ENCODE measurements at regions not wholly inside any gene's neighbourhood (a gene's known extent, or its start where the extent isn't known, plus 50 kb on each side); places are given as distances from the start of the nearest gene placed in this dataset.

DNA sequence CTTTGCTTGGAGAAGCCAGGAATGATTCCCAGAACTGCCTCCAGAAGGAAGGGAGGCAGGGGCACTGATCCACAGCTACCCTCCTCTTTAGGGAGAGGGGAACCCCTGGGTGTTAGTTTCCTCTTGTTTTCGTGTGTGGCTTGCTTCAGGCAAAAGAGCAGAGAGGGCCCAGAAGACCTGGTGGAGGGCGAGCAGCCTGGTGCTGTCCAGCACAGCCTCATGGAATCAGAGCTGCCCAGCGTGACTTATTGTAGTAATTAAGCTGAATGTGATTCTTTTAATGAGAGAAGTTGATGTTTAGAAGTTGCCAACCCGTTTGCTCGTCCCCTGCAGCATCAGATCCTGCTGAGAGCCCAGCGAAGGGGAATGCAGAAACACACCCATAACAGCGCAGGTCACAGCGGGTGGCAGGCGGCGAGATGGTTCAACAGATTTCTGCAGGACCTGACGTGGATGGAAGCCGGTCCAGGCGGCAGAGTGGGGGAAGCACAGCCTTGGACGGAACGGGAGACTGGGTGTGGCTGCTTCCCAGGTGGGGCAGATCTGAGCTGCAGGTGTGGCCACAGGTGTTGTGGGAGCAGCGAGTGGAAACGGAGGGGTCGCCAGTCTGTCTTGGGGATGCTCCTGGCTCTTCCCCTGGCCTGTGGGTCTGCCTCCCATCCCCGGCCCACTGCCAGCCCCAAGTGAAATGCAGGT lies 53.7 kb upstream of the SHH start:
- ChIA-PET POLR2A (no interaction called here), CTCF (no interaction called here)
- intact Hi-C loops (cut with micrococcal nuclease; ENCODE audit: unreplicated experiment), result no loop called here
- Mint-ChIP-seq H3K4me1 (ENCODE audit: low read depth, unreplicated experiment) (peaks cover 26% of the 10 kb centered on the region), H3K9me3 (ENCODE audit: unreplicated experiment) (no peaks in the 10 kb centered on the region), H3K36me3 (ENCODE audit: insufficient read depth, unreplicated experiment) (no peaks in the 10 kb centered on the region), H3K4me3 (ENCODE audit: unreplicated experiment) (no peak overlapping the region), H3K27ac (ENCODE audit: unreplicated experiment) (peak overlapping the region; percentile 13), H3K27me3 (ENCODE audit: insufficient read depth, unreplicated experiment) (no peaks in the 10 kb centered on the region)
- Histone ChIP-seq H3K4me3 (ENCODE audit: low read depth, low read length) (no peak overlapping the region), H3K27me3 (replicated peaks; ENCODE audit: control insufficient read depth, insufficient read depth, low read length) (no peaks in the 10 kb centered on the region; the same call in 1 of the 2 replicates), H3K36me3 (ENCODE audit: control insufficient read depth, insufficient read depth, low read length) (no peaks in the 10 kb centered on the region), H3K4me1 (no peaks in the 10 kb centered on the region), H3K9me3 (no peaks in the 10 kb centered on the region)
- DNase-seq, result peak in 1 of 2 experiments; percentile 26
- TF ChIP-seq, protein P1, sequence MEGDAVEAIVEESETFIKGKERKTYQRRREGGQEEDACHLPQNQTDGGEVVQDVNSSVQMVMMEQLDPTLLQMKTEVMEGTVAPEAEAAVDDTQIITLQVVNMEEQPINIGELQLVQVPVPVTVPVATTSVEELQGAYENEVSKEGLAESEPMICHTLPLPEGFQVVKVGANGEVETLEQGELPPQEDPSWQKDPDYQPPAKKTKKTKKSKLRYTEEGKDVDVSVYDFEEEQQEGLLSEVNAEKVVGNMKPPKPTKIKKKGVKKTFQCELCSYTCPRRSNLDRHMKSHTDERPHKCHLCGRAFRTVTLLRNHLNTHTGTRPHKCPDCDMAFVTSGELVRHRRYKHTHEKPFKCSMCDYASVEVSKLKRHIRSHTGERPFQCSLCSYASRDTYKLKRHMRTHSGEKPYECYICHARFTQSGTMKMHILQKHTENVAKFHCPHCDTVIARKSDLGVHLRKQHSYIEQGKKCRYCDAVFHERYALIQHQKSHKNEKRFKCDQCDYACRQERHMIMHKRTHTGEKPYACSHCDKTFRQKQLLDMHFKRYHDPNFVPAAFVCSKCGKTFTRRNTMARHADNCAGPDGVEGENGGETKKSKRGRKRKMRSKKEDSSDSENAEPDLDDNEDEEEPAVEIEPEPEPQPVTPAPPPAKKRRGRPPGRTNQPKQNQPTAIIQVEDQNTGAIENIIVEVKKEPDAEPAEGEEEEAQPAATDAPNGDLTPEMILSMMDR (IDR thresholded peaks at IDR 0.05; ENCODE audit: insufficient read depth in 1 of 2, low read depth in 1 of 2, low read length in 1 of 2, severe bottlenecking in 1 of 2, unreplicated experiment in 1 of 2), result no peak
- BruUV-seq (replicated peaks), result no TSS peak

DNA sequence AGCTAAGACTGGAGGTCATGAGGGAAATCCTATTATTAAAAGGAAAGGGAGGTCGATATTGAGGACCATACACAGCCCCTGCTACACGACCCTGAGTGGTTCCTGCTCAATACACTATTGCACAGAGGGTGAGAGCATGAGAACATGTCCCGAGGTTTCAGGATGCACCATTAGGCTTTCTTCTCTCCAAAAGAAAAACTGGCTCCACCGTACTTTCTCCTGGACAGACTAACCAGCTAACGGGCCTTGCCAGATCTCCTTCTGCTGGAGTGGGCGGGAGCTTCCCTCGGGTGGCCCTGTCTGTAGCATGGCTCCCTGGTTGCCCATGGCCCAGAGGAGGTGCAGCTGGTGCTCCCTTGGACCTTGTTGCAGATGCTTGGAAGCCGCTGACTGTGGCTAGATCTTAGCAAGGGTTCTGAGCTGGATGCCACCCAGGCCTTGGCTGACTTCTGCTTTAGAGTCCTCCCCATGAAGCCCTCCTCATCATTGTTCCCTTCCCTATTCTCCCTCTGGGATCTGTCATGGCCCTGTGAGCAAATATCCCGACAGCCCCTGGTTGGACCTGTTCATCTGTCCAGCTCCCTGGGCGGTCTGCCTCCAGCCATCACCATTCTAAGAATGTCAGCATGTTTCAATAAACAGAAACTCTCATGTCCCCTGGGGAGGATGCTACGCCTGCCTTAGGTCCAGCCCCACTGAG lies 52.9 kb upstream of the SHH start:
- Histone ChIP-seq H3K27me3 (replicated peaks; ENCODE audit: control insufficient read depth, insufficient read depth, low read length) (no peaks in the 10 kb centered on the region; the same call in 1 of the 2 replicates), H3K36me3 (ENCODE audit: control insufficient read depth, insufficient read depth, low read length) (no peaks in the 10 kb centered on the region), H3K4me1 (no peaks in the 10 kb centered on the region), H3K4me3 (ENCODE audit: low read depth, low read length) (no peak overlapping the region), H3K9me3 (no peaks in the 10 kb centered on the region)
- peak in 1 of 2 experiments; percentile 17 for DNase-seq
- H3K27me3 Mint-ChIP-seq (ENCODE audit: insufficient read depth, unreplicated experiment), result no peaks in the 10 kb centered on the region
- ChIA-PET CTCF (no interaction called here), POLR2A (no interaction called here)
- H3K9me3 Mint-ChIP-seq (ENCODE audit: unreplicated experiment), result no peaks in the 10 kb centered on the region
- no peaks in the 10 kb centered on the region for H3K36me3 Mint-ChIP-seq (ENCODE audit: insufficient read depth, unreplicated experiment)
- intact Hi-C loops (cut with micrococcal nuclease; ENCODE audit: unreplicated experiment), result no loop called here
- peaks cover 26% of the 10 kb centered on the region for H3K4me1 Mint-ChIP-seq (ENCODE audit: low read depth, unreplicated experiment)
- H3K27ac Mint-ChIP-seq (ENCODE audit: unreplicated experiment), result no peak overlapping the region
- TF ChIP-seq, protein P1 (IDR thresholded peaks at IDR 0.05; ENCODE audit: insufficient read depth in 1 of 2, low read depth in 1 of 2, low read length in 1 of 2, severe bottlenecking in 1 of 2, unreplicated experiment in 1 of 2), result no peak
- BruUV-seq (replicated peaks), result no TSS peak
- no peak overlapping the region for H3K4me3 Mint-ChIP-seq (ENCODE audit: unreplicated experiment)

- DNase-seq, result peak in 1 of 2 experiments; percentile 3
- Histone ChIP-seq H3K27me3 (replicated peaks; ENCODE audit: control insufficient read depth, insufficient read depth, low read length) (no peaks in the 10 kb centered on the region; the same call in 1 of the 2 replicates), H3K4me3 (ENCODE audit: low read depth, low read length) (no peak overlapping the region), H3K36me3 (ENCODE audit: control insufficient read depth, insufficient read depth, low read length) (no peaks in the 10 kb centered on the region), H3K9me3 (no peaks in the 10 kb centered on the region), H3K4me1 (no peaks in the 10 kb centered on the region)
- Mint-ChIP-seq H3K9me3 (ENCODE audit: unreplicated experiment) (no peaks in the 10 kb centered on the region), H3K27me3 (ENCODE audit: insufficient read depth, unreplicated experiment) (no peaks in the 10 kb centered on the region), H3K4me1 (ENCODE audit: low read depth, unreplicated experiment) (peaks cover 26% of the 10 kb centered on the region), H3K36me3 (ENCODE audit: insufficient read depth, unreplicated experiment) (no peaks in the 10 kb centered on the region), H3K4me3 (ENCODE audit: unreplicated experiment) (no peak overlapping the region), H3K27ac (ENCODE audit: unreplicated experiment) (no peak overlapping the region)
- CTCF ChIA-PET, result interaction anchor here (0.8 to 0.9 kb wide), 2 partner anchors 20 to 601 kb away, joined by 3 read pairs; no protein-coding TSS in a partner anchor
- intact Hi-C loops (cut with micrococcal nuclease; ENCODE audit: unreplicated experiment), result no loop called here
- BruUV-seq (replicated peaks), result no TSS peak
- TF ChIP-seq, protein P1 (IDR thresholded peaks at IDR 0.05; ENCODE audit: insufficient read depth in 1 of 2, low read depth in 1 of 2, low read length in 1 of 2, severe bottlenecking in 1 of 2, unreplicated experiment in 1 of 2), result no peak
- POLR2A ChIA-PET, result no interaction called here
Observed at GRCh38 chr7:155864271-155864985, 52.2 kb upstream of the SHH start.
